HG03342 (cell line): ENCODE measurements at regions not wholly inside any gene's neighbourhood (a gene's known extent, or its start where the extent isn't known, plus 50 kb on each side); places are given as distances from the start of the nearest gene placed in this dataset.

Experiments used
- ATAC-seq: cut with Tn5 transposase; IDR thresholded peaks from one replicate; pipeline ENCODE4 v1.9.1; 2021; ENCODE audit warnings: mild to moderate bottlenecking, moderate library complexity; ENCODE audit not compliant: unreplicated experiment

DNA sequence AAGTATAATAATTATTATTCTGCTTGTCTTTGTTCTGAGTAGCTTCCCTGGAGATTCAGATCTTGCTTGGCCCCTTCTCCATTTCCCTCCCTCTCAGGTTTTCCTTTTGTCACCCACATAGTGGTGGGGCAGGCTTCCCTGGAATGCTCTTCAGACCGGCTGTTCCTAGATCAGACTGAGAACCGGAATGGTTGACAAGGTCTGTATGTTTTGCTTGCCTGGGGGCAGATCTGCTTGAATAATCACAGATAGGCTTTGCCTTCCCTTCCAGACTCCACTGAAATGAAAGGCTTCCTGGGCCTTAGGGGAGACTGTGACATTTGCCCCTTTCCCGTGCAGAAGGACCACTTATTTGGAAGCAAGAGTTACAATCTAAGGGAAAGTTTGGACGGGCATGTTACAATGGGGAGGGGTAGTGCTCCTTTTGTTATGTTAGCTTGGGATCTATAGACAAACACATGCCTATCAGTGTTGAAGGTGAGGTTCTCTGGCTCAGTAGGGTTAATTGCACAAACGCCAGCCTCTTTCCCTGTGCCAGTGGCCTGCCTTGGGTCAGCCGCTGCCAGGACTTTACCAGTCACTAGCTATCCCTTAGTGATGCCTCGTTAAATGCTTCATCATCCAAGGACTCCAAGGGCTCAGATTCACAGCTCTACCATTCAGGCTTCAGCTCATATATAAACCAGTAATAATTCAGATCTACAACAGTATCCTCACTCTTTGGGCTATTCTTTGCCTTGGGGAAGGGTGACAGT lies 178.6 kb downstream of the SNAPC1 start:
- no peak for ATAC-seq

DNA sequence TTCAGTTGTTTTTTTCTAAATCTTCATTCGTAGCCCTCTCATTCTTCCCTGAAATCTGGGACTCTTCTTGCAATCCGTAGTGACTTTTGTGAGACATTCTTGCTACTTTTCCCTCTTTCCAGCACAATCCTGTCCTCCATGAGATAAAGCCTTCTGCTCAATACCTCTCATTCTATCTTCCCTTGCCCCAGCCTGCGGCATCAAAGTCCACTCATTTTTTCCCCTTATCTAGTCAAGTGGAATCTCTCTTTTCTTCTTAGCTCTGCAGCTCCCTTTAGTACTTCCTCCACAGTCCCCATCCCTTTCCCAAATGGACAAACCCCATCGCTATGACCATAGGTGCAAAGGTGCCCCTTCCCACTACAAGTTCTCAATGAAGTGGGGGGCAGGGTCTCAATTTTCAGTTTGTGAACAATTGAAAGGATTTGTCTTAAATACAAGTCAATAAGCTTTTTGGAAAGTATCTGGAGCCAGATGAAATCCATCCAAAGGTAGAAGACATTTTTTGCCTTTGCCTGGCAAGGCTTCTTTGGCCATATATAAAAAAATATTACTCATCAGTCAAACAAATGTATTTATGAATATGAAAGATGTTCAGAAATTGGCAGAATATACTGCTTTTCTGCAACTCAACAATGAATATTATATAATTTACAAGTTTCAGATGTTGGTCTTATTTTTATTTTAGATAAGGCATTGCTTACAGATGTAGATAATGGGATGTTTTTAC lies 179.4 kb downstream of the SNAPC1 start:
- no peak for ATAC-seq

DNA sequence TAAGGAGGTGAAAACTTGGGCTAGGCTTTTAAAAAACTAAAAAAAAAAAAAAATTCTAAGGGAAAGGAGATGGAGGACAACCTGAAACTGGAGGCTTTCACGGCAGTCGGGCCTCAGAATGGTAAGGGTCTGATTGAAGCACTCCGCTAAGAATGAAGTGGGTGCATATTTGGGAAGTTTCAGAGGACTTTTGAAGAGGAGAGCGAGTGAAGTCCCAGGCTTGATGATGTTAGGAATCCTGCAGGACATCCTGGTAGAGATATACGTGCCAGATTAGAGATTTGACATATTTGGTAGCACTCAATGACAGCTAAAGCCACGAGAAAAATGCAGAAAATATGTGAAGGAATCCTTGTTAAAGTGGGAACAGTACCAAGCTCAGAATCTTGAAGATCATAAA lies 186.2 kb downstream of the SNAPC1 start:
- no peak for ATAC-seq

DNA sequence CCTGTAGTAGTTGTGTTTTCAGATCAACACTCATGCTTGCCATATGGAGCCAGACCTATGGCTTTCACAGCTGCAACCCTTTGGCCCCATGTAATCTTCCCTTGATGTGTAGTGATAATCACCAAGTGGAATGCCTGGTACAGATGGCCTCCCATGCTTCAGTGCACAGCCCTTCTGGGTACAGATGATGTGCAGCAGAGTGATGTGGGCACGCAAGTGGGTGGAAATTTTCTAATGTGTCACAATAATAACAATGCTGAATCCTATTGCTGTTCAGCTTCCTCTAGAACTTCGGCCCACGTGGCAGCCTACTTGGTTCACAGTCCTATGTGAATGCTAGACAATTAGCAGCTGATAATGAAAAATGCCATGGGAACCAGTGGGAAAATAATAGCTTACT lies 188.1 kb downstream of the SNAPC1 start:
- no peak for ATAC-seq

DNA sequence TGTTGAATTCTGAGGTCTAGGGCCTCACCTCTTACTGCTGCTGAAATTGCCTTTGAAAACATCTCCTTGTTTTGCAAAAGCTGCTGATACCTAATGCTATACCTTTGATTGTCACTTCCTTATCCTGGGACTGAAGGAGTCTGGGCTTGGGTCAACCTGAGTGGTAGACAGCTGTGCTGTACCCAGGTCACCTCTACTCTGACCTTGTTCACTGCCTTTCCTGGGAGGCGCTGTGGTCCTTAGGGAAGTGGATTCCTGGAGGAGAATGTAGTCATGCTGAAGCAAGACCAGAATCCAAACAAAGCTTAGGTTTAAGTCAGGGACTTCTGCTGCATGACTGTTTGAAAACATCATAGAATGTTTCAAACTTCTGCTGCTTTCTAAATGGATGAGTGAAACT lies 191.4 kb downstream of the SNAPC1 start:
- ATAC-seq, result no peak

DNA sequence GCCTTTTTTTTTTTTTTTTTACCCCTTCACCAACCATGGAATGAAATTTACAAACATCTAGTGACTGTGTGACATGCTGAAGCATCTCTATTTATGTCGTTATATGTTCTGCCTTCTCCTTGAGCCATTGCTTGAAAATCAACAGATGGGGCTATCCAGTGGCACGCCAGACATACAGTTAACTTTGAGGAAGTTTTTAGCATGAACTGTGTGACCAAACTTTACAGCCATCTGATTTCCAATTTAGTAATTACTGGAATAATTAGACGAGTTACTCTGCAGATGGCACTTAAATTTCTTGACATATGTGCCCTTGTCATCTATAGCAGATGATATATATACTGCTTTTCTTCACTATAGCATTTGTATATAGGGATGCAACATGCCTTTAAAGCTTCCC lies 192.1 kb downstream of the SNAPC1 start:
- no peak for ATAC-seq

DNA sequence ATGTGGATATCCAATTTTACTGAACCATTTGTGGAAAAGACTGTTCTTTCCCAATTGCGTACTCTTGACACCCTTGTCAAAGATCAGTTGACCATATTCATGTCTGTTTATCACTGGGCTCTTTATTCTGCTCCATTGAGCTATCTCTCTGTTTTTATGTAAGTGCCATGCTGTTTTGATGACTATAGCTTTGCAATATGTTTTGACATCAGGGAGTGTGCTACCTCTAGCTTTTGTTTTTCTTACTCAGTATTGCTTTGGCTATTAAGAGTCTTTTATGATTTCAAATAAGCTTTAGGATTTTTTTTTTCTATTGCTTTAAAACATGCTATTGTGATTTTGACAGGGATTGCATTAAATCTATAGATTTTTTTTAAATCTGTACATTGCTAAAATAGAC lies 194.3 kb downstream of the SNAPC1 start:
- ATAC-seq, result no peak

DNA sequence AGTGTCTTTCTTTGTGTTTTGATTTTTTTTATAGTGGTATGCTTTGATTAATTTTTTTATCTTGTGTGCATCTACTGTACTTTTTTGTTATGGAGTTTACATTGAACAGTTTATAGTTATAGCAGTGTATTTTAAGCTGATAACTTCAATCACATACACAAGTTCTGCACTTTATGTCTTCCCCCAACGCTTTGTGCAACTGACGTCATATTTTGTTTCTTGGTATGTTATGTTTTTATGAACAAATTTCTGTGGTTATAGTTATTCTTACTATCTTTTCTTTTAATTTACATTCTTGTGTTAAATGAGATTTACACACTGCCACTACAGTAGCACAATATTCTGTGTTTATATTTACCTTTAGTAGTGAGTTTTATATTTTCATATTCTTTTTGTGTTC lies 197.1 kb downstream of the SNAPC1 start:
- ATAC-seq, result no peak

DNA sequence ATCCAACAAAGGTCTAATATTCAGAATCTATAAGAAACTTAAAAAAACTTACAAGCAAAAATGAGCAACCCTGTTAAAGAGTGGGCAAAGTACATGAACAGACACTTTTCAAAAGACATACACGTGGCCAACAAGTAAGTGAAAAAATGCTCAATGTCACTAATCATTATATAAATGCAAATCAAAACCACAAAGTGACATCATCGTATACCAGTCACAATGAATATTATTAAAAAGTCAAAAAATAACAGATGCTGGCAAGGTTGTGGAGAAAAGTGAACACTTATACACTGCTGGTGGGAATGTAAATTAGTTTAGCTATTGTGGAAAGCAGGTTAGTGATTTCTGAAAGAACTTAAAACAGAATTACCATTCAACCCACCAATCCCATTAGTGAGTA lies 199.1 kb downstream of the SNAPC1 start:
- ATAC-seq, result no peak

DNA sequence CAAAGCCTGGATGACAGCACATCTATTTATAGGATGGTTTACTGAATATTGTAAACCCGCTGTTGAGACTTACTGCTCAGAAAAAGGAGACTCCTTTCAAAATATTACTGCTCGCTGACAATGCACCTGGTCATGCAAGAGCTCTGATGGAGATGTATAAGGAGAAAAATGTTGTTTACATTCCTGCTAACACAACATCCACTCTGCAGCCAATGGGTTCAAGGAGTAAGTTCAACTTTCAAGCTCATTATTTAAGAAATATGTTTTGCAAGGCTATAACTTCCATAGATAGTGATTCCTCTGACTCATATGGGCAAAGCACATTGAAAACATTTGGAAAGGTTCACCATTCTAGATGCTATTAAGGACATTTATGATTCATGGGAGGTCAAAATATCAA lies 201.7 kb downstream of the SNAPC1 start:
- ATAC-seq, result no peak

DNA sequence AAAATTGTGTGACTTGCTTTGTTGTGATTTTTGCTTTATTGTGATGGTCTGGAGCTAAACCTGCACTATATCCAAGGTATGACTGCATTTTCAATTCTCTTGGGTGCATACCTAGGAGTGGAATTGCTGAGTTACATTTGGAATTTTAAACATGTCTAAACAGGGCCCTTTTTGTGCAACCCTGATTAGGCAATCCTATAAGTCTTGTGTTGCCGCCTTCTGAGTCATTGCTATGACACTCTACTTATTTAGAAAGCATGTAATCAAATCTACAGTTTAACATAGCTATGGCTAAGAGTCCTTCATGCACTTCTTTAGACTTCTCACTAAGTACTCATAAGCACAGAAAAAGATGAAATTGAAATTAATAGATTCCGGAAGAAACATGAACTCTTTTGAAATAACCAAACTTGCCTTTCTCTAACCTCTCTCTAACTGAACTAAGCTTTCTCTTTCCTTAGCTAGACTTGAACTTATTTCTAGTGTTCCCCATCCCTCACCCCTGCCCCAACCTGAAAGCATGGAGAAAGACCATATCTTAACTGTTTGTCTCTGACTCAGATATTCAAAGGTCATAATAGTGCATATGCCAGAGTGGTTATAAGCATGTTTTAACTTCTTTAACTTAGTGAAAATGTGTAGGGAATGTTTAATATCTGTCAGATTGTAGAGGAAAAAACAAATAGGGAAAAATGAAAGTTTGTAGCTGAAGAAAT lies 203.0 kb downstream of the SNAPC1 start:
- no peak for ATAC-seq

DNA sequence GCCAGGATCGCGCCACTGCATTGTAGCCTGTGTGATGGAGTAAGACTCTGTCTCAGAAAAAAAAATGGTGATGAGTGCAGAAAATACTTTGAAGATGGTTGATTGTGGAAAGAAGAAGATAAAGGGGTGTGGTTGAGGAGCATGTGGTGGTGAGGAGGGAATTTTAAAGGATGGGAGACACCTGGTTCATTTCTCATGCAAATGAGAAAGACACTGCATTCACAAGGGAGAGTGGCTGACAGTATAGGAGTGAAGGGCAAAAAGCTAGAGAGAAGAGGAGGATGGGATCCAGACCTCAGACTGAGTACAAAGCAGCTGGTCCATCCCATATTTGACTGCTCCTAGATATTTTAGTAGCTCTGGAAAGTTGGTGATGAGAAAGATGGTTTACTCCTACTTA lies 206.0 kb downstream of the SNAPC1 start:
- no peak for ATAC-seq

DNA sequence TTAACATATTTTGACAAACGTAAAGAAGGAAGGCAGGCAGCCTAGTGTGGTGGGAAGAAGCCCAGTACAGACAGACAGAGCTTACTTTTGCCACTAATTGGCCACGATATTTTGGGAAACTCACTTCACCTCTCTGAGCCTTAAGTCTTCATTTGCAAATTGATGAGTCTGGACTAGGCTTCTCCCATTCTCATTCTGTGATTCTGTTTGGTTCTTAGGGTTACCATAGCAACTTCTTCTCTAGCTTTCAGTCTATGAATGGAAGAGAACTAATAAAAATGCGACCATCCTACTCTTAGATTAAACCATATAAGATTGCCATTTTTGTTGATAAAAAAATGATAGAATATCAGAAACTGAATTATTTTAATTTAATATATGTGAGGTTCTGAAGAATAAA lies 210.5 kb downstream of the SNAPC1 start:
- ATAC-seq, result no peak

DNA sequence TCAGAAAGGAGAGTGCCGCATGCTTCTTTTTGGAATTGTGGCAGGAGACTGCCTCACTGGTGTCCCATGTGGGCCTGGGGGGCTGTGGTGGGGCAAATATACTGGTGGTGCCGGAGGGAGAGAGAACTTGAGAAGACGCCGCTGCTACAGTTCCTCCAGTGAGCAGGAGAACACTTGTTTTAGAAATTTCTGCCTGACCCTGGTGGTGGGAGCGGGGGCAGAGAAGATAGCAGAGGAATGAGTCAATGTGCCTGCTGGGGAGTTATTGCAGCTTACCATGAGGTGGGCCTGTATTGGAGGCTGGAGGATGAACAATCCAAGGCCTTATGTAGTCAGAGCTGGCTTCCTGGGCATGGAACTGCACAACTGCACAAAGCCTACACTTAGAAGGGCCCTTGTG lies 211.8 kb downstream of the SNAPC1 start:
- no peak for ATAC-seq

DNA sequence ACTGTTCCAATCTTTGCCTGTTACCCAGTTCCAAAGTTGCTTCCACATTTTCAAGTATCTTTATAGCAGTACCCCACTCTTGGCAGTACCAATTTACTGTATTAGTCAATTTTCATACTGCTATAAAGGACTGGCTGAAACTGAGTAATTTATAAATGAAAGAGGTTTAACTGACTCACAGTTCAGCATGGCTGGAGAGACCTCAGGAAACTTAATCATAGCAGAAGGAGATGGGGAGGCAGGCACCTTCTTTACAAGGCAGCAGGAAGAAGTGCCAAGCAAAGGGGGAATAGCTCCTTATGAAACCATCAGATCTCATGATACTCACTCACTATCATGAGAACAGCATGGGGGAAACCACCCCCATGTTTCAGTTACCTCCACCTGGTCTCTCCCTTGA lies 215.0 kb downstream of the SNAPC1 start:
- no peak for ATAC-seq

DNA sequence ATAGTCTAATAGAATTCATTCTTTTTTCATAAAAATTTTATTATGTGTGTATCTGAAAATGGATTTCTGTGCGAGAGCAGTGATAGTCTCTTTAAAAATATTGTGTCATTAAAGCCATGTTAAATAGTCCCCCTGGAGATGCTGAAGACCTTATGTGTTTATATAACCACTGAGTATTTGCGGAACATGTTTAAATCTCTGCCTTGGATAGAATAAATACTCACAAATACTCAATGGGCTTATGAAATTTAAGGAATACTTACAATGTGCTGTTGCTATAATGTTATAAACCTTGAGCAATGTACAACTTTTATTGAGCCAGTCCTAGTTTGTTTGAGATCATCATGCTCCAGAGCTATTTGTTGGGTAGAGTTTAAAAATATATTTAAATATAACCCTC lies 226.0 kb downstream of the SNAPC1 start:
- ATAC-seq, result no peak

DNA sequence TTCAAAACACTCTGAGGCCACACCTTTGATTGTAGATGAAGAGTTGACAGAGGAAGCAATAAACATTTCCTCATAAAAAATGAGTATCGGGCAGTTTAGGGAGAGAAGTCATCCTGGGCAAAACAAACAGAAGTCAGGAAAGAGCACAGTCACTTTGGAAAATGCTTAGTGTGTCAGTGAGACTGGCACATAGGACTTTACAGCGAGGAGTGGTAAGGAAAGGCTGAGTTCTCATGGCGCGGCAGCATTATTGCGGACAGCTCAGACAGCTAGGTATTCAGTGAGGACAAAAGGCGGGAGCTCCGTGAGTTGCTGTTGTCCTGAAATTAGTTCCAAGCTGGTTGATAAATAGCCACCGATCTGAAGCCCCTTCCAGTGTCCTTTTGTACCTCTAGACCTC lies 229.9 kb downstream of the SNAPC1 start:
- no peak for ATAC-seq

DNA sequence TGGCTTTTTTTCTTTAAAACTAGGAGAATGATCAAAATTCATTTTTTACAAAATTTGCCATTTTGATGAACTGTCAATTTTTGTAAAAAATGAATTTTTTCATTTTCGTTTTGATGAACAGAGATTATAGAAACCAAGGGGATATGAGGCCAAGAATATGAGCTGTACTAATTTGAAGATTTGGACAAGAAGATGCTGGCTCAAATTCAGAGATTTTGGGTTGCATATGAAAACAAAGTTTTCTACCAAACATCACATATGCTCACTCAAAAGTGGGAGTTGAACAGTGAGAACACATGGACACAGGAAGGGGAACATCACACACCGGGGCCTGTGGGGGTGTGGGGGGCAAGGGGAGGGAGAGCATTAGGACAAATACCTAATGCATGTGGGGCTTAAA lies 230.7 kb downstream of the SNAPC1 start:
- ATAC-seq, result no peak

DNA sequence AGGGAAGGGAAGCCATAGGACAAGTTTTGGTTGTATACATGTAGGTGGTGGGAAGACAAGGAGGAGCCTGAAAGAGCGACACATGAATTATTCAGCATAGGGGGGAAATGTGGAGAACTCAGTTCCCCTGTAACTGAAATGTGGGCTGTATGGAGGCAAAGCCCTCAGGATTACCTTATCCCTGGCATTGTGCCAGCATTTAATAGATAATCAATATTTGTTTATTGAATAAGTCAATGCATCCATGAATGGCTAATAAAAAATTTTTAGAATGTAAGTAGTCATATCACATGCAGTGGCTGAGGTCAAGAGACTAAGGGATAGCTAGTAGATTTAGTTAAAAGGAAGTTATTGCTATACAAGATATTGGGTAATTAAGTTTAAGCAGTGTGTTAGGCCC lies 232.4 kb downstream of the SNAPC1 start:
- no peak for ATAC-seq

DNA sequence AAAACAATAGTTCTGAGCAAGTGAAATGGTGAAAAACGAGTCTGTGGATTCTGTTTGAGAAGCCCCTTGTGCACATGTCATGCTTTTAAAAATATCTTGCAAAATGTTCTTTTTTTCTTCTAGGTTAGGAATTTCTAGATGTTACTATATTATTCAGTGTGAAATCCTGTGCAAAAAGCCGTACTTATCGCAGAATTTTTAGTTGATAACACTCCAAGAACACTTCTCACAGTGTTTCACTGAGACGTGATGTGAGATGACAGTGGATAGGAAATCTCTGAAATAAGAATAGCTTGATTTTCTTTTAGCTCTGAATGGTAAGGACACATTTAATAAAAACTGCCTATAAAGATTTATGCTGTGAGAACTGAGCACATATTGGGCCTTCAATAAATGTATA lies 234.5 kb downstream of the SNAPC1 start:
- no peak for ATAC-seq

DNA sequence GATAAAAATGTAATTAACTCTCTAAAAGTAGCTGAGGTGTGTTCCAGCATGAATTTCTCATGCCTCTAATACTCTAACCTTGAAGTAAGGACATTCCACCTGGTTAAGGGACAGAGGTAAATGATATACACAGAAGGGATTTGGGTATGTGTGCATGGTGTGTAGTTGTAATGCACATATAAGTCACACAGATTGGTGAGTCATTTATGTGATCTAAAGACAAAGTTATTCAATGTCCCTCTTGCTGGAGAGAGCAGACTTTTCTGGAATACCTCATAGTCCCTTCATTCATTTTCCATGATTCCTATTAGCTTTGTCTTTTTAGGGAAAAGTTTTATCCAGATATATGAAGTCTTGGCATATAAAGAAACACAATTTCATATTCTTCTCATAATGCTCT lies 234.9 kb downstream of the SNAPC1 start:
- no peak for ATAC-seq

DNA sequence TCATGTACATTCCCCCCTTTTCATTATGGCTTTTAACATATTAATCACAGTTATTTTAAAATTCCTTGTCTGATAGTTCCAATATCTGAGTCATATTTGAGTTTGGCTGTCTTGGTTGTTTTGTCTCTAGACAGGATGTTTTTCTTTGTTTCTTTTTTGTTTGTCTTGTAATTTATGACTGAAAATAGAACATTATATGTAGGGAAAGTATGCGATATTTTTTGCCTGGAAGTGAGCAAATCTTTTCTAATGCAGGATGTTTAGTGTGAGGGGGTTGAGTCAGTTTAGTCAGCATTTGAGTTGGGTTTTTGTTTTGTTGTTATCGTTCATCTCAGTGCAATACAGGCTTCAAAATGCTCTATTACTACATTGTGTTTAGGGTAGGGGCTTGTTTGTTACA lies 239.7 kb downstream of the SNAPC1 start:
- no peak for ATAC-seq
